GM23338 (cell line): ENCODE measurements at regions not wholly inside any gene's neighbourhood (a gene's known extent, or its start where the extent isn't known, plus 50 kb on each side); places are given as distances from the start of the nearest gene placed in this dataset.

ENCODE experiments used
- ATAC-seq: fragments of 200-7000 bp; cut with Tn5 transposase; 3 replicates; pipeline ENCODE4 v1.9.1; 2020
- DNase-seq: peaks from one replicate; pipeline ENCODE4 v3.0.0-alpha.2; 2015; ENCODE audit warnings: low spot score
- H2AFZ ChIP-seq: fragments of 200-600 bp; sonication (generic); 2 replicates; pipeline ENCODE4 v1.8.0; 2016; ENCODE audit warnings: antibody characterized with exemption, mild to moderate bottlenecking, moderate library complexity
- H3F3A ChIP-seq: fragments of 200-600 bp; sonication (generic); replicated peaks from 2 replicates; pipeline ENCODE4 v1.8.0; 2017; ENCODE audit warnings: antibody characterized with exemption, mixed run types, low read depth
- H3K27ac ChIP-seq: fragments of 200-600 bp; sonication (generic); 2 replicates; pipeline ENCODE4 v1.6.1; 2016; ENCODE audit warnings: low read depth
- H3K27me3 ChIP-seq: fragments of 200-600 bp; sonication (generic); 2 replicates; pipeline ENCODE4 v1.8.0; 2016; ENCODE audit warnings: mild to moderate bottlenecking, mixed run types, moderate library complexity; ENCODE audit not compliant: insufficient read depth
- H3K36me3 ChIP-seq: fragments of 200-600 bp; sonication (generic); 2 replicates; pipeline ENCODE4 v1.8.0; 2016; ENCODE audit warnings: mild to moderate bottlenecking; ENCODE audit not compliant: insufficient read depth
- H3K4me1 ChIP-seq: fragments of 200-600 bp; sonication (generic); 2 replicates; pipeline ENCODE4 v1.8.0; 2016; ENCODE audit warnings: mild to moderate bottlenecking, moderate library complexity; ENCODE audit not compliant: insufficient read depth
- H3K4me2 ChIP-seq: fragments of 200-600 bp; sonication (generic); 2 replicates; pipeline ENCODE4 v1.7.1; 2017; ENCODE audit warnings: mixed run types
- H3K4me3 ChIP-seq: fragments of 200-600 bp; sonication (generic); 2 replicates; pipeline ENCODE4 v1.6.1; 2016; ENCODE audit warnings: mixed run types
- H3K79me2 ChIP-seq: fragments of 200-600 bp; sonication (generic); replicated peaks from 2 replicates; pipeline ENCODE4 v1.8.0; 2017; ENCODE audit warnings: mild to moderate bottlenecking; ENCODE audit not compliant: insufficient read depth
- H3K9me2 ChIP-seq: fragments of 200-600 bp; sonication (generic); 2 replicates; pipeline ENCODE4 v1.8.0; 2017; ENCODE audit not compliant: insufficient read depth
- H4K20me1 ChIP-seq: fragments of 200-600 bp; sonication (generic); replicated peaks from 2 replicates; pipeline ENCODE4 v1.8.0; 2017; ENCODE audit warnings: mild to moderate bottlenecking; ENCODE audit not compliant: insufficient read depth
- H3K27ac Mint-ChIP-seq: 2 replicates; pipeline ENCODE4 v1.8.0; 2020; ENCODE audit warnings: inconsistent platforms, mild to moderate bottlenecking, moderate library complexity, mixed read lengths
- H3K27me3 Mint-ChIP-seq: 3 replicates; pipeline ENCODE4 v1.8.0; 2022; ENCODE audit warnings: low read depth, mild to moderate bottlenecking, moderate library complexity, mixed read lengths, inconsistent platforms; ENCODE audit not compliant: insufficient read depth, poor library complexity
- H3K36me3 Mint-ChIP-seq: 3 replicates; pipeline ENCODE4 v1.8.0; 2021; ENCODE audit warnings: low read depth, mild to moderate bottlenecking, inconsistent platforms, moderate library complexity, mixed read lengths
- H3K4me1 Mint-ChIP-seq: 3 replicates; pipeline ENCODE4 v1.8.0; 2020; ENCODE audit warnings: mild to moderate bottlenecking, inconsistent platforms, mixed read lengths
- H3K4me3 Mint-ChIP-seq: 3 replicates; pipeline ENCODE4 v1.8.0; 2021; ENCODE audit warnings: moderate library complexity, mild to moderate bottlenecking, inconsistent platforms, mixed read lengths
- H3K9me3 Mint-ChIP-seq: 3 replicates; pipeline ENCODE4 v1.8.0; 2020; ENCODE audit warnings: moderate library complexity, mild to moderate bottlenecking, inconsistent platforms, mixed read lengths
- EZH2 ChIP-seq: fragments of 200-600 bp; sonication (generic); IDR thresholded peaks from one replicate; pipeline ENCODE4 v1.8.0; 2017; ENCODE audit warnings: antibody characterized with exemption, mild to moderate bottlenecking, low read depth; ENCODE audit not compliant: unreplicated experiment
- JUNB ChIP-seq: IDR thresholded peaks from one replicate; pipeline ENCODE4 v1.6.1; 2016; ENCODE audit warnings: antibody characterized with exemption; ENCODE audit not compliant: unreplicated experiment
- NANOG ChIP-seq: IDR thresholded peaks from 2 replicates; pipeline ENCODE4 v1.6.1; 2016; ENCODE audit warnings: antibody characterized with exemption, borderline replicate concordance
- POLR2AphosphoS5 ChIP-seq: IDR thresholded peaks from 2 replicates; pipeline ENCODE4 v1.6.1; 2016; ENCODE audit warnings: antibody characterized with exemption, low read depth
- STAT1 ChIP-seq: IDR thresholded peaks from one replicate; pipeline ENCODE4 v1.6.1; 2016; ENCODE audit warnings: antibody characterized with exemption; ENCODE audit not compliant: unreplicated experiment
- ZNF331 ChIP-seq: fragments of 250-450 bp; sonication (Bioruptor Pico); IDR thresholded peaks from 2 replicates; pipeline ENCODE4 v1.5.0; 2020; ENCODE audit warnings: low read depth, mild to moderate bottlenecking, moderate library complexity
- TF ChIP-seq, protein P1 (sequence below), 2 experiments: fragments of 200-600 bp in 1 of 2; sonication (generic) in 1 of 2; conservative IDR thresholded peaks; 2 replicates each; pipeline versions ENCODE4 v1.5.1 to v1.6.1; 2016 to 2017; ENCODE audit warnings: antibody characterized with exemption in 2 of 2, low read depth in 2 of 2, mild to moderate bottlenecking in 2 of 2, moderate library complexity in 1 of 2
- TF ChIP-seq, protein P2 (sequence below): IDR thresholded peaks from one replicate; pipeline ENCODE4 v1.6.1; 2018; ENCODE audit warnings: antibody characterized with exemption; ENCODE audit not compliant: unreplicated experiment

DNA sequence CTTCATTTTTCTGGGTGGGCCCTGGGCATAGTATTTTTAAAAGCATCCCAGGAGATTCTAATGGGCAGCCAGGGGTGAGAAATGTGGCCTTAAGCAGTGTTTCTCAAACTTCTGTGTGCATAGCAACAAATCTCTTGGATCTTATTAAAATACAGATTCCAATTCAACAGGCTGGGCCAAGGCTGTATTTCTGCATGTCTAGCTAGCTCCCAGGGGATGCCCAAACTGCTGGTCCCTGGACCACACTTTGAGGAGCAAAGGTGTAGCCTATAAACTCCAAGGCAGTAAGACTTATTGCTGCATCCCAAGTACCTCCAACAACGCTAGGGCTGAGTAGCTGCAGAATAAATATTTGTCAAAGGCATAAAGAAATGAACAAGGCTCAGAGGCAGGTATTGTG is 292.9 kb upstream of the ZMIZ1 start:
- no peak overlapping the region for H2AFZ ChIP-seq
- no peaks in the 10 kb centered on the region for H3K79me2 ChIP-seq
- H4K20me1 ChIP-seq = no peaks in the 10 kb centered on the region
- no peaks in the 10 kb centered on the region for H3F3A ChIP-seq
- H3K27me3 ChIP-seq = no peaks in the 10 kb centered on the region
- H3K4me2 ChIP-seq = no peak overlapping the region
- H3K27me3 Mint-ChIP-seq = no peaks in the 10 kb centered on the region
- peaks cover 14% of the 10 kb centered on the region for H3K4me1 Mint-ChIP-seq
- H3K4me3 ChIP-seq = no peak overlapping the region
- H3K27ac ChIP-seq = no peak overlapping the region
- no peaks in the 10 kb centered on the region for H3K36me3 Mint-ChIP-seq
- H3K4me3 Mint-ChIP-seq = no peak overlapping the region
- no peaks in the 10 kb centered on the region for H3K36me3 ChIP-seq
- no peaks in the 10 kb centered on the region for H3K9me3 Mint-ChIP-seq
- TF ChIP-seq, protein P1, sequence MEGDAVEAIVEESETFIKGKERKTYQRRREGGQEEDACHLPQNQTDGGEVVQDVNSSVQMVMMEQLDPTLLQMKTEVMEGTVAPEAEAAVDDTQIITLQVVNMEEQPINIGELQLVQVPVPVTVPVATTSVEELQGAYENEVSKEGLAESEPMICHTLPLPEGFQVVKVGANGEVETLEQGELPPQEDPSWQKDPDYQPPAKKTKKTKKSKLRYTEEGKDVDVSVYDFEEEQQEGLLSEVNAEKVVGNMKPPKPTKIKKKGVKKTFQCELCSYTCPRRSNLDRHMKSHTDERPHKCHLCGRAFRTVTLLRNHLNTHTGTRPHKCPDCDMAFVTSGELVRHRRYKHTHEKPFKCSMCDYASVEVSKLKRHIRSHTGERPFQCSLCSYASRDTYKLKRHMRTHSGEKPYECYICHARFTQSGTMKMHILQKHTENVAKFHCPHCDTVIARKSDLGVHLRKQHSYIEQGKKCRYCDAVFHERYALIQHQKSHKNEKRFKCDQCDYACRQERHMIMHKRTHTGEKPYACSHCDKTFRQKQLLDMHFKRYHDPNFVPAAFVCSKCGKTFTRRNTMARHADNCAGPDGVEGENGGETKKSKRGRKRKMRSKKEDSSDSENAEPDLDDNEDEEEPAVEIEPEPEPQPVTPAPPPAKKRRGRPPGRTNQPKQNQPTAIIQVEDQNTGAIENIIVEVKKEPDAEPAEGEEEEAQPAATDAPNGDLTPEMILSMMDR (conservative IDR thresholded peaks at IDR 0.05; ENCODE audit: low read depth in 2 of 2) = no peak
- no peaks in the 10 kb centered on the region for H3K9me2 ChIP-seq
- no peaks in the 10 kb centered on the region for H3K4me1 ChIP-seq
- ATAC-seq = no peak
- no peak overlapping the region for H3K27ac Mint-ChIP-seq
- no peak for DNase-seq

DNA sequence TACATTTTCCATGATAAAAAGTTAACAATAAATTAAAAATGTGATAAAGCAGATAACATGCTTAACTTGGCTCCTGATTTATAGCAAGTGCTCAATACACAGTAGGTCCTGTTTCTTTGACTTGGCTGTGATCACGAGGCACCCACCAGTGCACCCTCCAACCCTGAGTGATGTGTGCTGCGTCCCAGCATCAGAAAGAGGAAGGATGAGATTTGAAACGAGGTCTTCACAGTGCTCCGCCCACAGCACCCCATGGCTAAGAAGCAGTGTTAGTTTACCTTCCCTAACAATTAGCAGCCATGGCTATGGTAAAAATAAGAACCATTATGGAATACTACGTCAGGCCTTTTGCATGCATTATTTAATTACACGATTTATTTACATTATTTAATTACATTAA is 292.0 kb upstream of the ZMIZ1 start:
- no peak overlapping the region for H2AFZ ChIP-seq
- H3K4me2 ChIP-seq = no peak overlapping the region
- H3K4me1 ChIP-seq = no peaks in the 10 kb centered on the region
- ATAC-seq (no peak), DNase-seq (no peak)
- Mint-ChIP-seq H3K27me3 (no peaks in the 10 kb centered on the region), H3K4me3 (no peak overlapping the region), H3K36me3 (no peaks in the 10 kb centered on the region), H3K27ac (no peak overlapping the region), H3K9me3 (no peaks in the 10 kb centered on the region), H3K4me1 (peaks cover 14% of the 10 kb centered on the region)
- H3K9me2 ChIP-seq = no peaks in the 10 kb centered on the region
- no peaks in the 10 kb centered on the region for H3K79me2 ChIP-seq
- no peaks in the 10 kb centered on the region for H3K36me3 ChIP-seq
- no peak for TF ChIP-seq POLR2AphosphoS5
- no peak for TF ChIP-seq EZH2
- TF ChIP-seq, protein P2, sequence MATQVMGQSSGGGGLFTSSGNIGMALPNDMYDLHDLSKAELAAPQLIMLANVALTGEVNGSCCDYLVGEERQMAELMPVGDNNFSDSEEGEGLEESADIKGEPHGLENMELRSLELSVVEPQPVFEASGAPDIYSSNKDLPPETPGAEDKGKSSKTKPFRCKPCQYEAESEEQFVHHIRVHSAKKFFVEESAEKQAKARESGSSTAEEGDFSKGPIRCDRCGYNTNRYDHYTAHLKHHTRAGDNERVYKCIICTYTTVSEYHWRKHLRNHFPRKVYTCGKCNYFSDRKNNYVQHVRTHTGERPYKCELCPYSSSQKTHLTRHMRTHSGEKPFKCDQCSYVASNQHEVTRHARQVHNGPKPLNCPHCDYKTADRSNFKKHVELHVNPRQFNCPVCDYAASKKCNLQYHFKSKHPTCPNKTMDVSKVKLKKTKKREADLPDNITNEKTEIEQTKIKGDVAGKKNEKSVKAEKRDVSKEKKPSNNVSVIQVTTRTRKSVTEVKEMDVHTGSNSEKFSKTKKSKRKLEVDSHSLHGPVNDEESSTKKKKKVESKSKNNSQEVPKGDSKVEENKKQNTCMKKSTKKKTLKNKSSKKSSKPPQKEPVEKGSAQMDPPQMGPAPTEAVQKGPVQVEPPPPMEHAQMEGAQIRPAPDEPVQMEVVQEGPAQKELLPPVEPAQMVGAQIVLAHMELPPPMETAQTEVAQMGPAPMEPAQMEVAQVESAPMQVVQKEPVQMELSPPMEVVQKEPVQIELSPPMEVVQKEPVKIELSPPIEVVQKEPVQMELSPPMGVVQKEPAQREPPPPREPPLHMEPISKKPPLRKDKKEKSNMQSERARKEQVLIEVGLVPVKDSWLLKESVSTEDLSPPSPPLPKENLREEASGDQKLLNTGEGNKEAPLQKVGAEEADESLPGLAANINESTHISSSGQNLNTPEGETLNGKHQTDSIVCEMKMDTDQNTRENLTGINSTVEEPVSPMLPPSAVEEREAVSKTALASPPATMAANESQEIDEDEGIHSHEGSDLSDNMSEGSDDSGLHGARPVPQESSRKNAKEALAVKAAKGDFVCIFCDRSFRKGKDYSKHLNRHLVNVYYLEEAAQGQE = no peak
- no peak for TF ChIP-seq NANOG
- no peak for TF ChIP-seq JUNB
- TF ChIP-seq, protein P1 (conservative IDR thresholded peaks at IDR 0.05; ENCODE audit: low read depth in 2 of 2) = no peak
- no peak for TF ChIP-seq STAT1
- no peak for TF ChIP-seq ZNF331 (CRISPR knock-in tag)
- no peaks in the 10 kb centered on the region for H3K27me3 ChIP-seq
- no peaks in the 10 kb centered on the region for H4K20me1 ChIP-seq
- H3F3A ChIP-seq = no peaks in the 10 kb centered on the region
- H3K27ac ChIP-seq = no peak overlapping the region
- no peak overlapping the region for H3K4me3 ChIP-seq
